KMS-11 (cell line): ENCODE measurements at regions not wholly inside any gene's neighbourhood (a gene's known extent, or its start where the extent isn't known, plus 50 kb on each side); places are given as distances from the start of the nearest gene placed in this dataset.

ENCODE experiments used
- H2AFZ ChIP-seq: fragments of 200-600 bp; sonication (generic); 2 replicates; pipeline ENCODE4 v1.6.1; 2016; ENCODE audit warnings: antibody characterized with exemption, mixed run types, low read depth
- H3K27ac ChIP-seq: fragments of 200-600 bp; sonication (generic); 2 replicates; pipeline ENCODE4 v1.6.1; 2016; ENCODE audit warnings: mild to moderate bottlenecking, mixed run types
- H3K27me3 ChIP-seq: fragments of 200-600 bp; sonication (generic); 2 replicates; pipeline ENCODE4 v1.6.1; 2017; ENCODE audit warnings: mild to moderate bottlenecking, low read depth, mixed run types, moderate library complexity; ENCODE audit not compliant: insufficient read depth
- H3K36me3 ChIP-seq: fragments of 200-600 bp; sonication (generic); 2 replicates; pipeline ENCODE4 v1.6.1; 2017; ENCODE audit warnings: mild to moderate bottlenecking, mixed run types; ENCODE audit not compliant: insufficient read depth
- H3K4me1 ChIP-seq: fragments of 200-600 bp; sonication (generic); 2 replicates; pipeline ENCODE4 v1.6.1; 2016; ENCODE audit warnings: mild to moderate bottlenecking, low read depth, mixed run types; ENCODE audit not compliant: poor library complexity, severe bottlenecking
- H3K4me2 ChIP-seq: fragments of 200-600 bp; sonication (generic); 2 replicates; pipeline ENCODE4 v1.7.0; 2016; ENCODE audit warnings: mild to moderate bottlenecking, mixed run types
- H3K4me3 ChIP-seq: fragments of 200-600 bp; sonication (generic); IDR thresholded peaks from 2 replicates; pipeline ENCODE4 v1.6.1; 2017; ENCODE audit warnings: low read depth, low read length, mixed read lengths; ENCODE audit not compliant: insufficient read depth
- H3K79me2 ChIP-seq: fragments of 200-600 bp; sonication (generic); 2 replicates; pipeline ENCODE4 v1.6.1; 2016; ENCODE audit warnings: low read depth, mixed run types; ENCODE audit not compliant: insufficient read depth
- H3K9ac ChIP-seq: fragments of 200-600 bp; sonication (generic); 2 replicates; pipeline ENCODE4 v1.6.1; 2016; ENCODE audit warnings: mild to moderate bottlenecking, mixed run types
- H4K20me1 ChIP-seq: fragments of 200-600 bp; sonication (generic); 2 replicates; pipeline ENCODE4 v1.6.1; 2016; ENCODE audit warnings: mild to moderate bottlenecking, mixed run types; ENCODE audit not compliant: insufficient read depth
- TF ChIP-seq, protein P1 (sequence below): fragments of 200-600 bp; sonication (generic); conservative IDR thresholded peaks from 2 replicates; pipeline ENCODE4 v1.6.1; 2017; ENCODE audit warnings: low read depth, mild to moderate bottlenecking, antibody characterized with exemption, low read length, moderate library complexity, mixed read lengths

DNA sequence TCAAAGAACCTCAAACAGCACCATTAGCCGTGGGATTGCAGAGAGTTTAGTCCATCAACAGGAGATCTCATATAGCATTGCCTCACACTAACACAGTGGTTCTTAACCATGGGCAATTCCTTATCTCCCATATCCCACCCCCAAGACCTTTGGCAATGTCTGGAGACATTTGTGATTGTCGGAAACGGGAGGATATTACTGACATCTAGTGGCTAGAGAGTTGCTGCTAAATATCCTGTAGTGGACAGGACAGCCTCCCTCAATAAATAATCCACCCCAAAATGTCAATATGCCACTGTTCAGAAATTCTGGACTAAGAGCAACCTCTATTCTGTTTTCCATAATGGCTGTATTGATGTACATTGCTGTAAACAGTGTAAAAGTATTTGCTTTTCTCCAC lies 210.1 kb upstream of the CCN2 start:
- no peak overlapping the region for H3K4me3 ChIP-seq

DNA sequence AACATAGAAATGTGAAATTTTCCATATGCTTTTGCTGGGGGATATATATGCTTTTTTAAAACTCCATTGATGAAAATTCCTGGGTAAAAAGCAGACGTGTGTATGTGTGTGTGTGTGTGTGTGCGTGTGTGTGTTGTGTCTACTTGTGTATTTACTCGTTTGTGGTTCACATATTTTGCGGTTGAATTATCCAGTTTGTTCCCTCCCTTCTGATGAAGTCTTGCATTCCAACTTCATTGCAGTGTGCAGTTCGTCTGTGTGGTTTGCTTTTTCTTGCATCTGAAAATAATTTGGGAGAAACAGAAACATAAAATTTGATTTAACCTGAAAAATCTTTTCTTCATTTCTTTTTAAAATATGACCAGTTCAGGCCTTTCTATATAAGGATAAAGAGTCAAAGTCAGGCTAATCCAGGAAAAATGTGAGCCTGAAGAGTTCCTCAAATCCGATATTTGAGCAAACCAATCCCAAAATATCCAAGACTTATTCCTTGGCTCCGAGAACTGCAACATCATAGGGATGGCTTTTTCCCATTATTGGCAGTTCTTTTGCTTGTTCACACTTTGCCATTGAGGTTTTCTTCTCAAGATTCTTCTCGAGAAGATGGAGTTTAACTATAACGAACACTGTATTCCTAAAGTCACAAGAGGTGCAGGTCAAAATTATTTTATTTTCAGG lies 202.2 kb upstream of the CCN2 start:
- Histone ChIP-seq H3K4me3 (no peak overlapping the region), H3K9ac (no peak overlapping the region), H3K79me2 (no peaks in the 10 kb centered on the region), H3K27ac (no peak overlapping the region), H4K20me1 (no peaks in the 10 kb centered on the region), H2AFZ (no peak overlapping the region), H3K27me3 (no peaks in the 10 kb centered on the region), H3K4me2 (no peak overlapping the region), H3K4me1 (no peaks in the 10 kb centered on the region), H3K36me3 (no peaks in the 10 kb centered on the region)
- TF ChIP-seq, protein P1, sequence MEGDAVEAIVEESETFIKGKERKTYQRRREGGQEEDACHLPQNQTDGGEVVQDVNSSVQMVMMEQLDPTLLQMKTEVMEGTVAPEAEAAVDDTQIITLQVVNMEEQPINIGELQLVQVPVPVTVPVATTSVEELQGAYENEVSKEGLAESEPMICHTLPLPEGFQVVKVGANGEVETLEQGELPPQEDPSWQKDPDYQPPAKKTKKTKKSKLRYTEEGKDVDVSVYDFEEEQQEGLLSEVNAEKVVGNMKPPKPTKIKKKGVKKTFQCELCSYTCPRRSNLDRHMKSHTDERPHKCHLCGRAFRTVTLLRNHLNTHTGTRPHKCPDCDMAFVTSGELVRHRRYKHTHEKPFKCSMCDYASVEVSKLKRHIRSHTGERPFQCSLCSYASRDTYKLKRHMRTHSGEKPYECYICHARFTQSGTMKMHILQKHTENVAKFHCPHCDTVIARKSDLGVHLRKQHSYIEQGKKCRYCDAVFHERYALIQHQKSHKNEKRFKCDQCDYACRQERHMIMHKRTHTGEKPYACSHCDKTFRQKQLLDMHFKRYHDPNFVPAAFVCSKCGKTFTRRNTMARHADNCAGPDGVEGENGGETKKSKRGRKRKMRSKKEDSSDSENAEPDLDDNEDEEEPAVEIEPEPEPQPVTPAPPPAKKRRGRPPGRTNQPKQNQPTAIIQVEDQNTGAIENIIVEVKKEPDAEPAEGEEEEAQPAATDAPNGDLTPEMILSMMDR: no peak

More for the DNA sequence above, 210.1 kb upstream of the CCN2 start:
- Histone ChIP-seq H3K36me3 (no peaks in the 10 kb centered on the region), H3K4me2 (no peak overlapping the region), H3K27ac (no peak overlapping the region), H3K27me3 (no peaks in the 10 kb centered on the region), H3K4me1 (no peaks in the 10 kb centered on the region), H2AFZ (no peak overlapping the region), H4K20me1 (no peaks in the 10 kb centered on the region), H3K9ac (no peak overlapping the region), H3K79me2 (no peaks in the 10 kb centered on the region)
- TF ChIP-seq, protein P1: no peak

DNA sequence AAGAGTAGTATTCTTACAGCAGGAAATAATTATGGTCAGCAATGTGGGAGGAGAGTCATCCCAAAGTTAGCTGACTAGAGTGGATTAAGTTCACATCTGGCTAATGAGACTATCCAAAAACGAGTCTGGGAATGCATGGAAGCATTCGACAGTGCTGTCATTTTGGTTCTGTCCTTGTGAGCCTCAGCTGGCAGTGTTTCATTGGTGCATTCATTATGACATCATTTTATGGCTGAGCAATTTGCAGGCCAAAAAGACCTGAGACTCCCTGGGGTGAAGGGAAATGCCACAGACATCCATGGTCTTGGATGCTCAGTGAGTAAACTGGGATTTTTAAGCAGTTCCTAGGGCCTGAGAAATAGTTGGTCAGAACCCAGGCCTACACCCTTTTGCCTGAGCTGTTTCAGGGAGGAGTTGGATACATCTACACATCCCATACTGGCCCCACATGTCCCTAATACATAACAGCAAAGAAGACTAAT lies 196.4 kb upstream of the CCN2 start:
- H3K4me3 ChIP-seq: no peak overlapping the region
- no peak overlapping the region for H3K9ac ChIP-seq
- H4K20me1 ChIP-seq: no peaks in the 10 kb centered on the region
- TF ChIP-seq, protein P1: no peak
- no peaks in the 10 kb centered on the region for H3K79me2 ChIP-seq
- no peaks in the 10 kb centered on the region for H3K4me1 ChIP-seq
- H3K27me3 ChIP-seq: no peaks in the 10 kb centered on the region
- no peak overlapping the region for H3K27ac ChIP-seq
- no peak overlapping the region for H3K4me2 ChIP-seq
- H2AFZ ChIP-seq: no peak overlapping the region
- no peaks in the 10 kb centered on the region for H3K36me3 ChIP-seq

- Histone ChIP-seq H3K36me3 (no peaks in the 10 kb centered on the region), H3K4me1 (no peaks in the 10 kb centered on the region), H3K4me2 (no peak overlapping the region), H3K4me3 (no peak overlapping the region), H3K27me3 (no peaks in the 10 kb centered on the region), H3K27ac (no peak overlapping the region), H3K9ac (no peak overlapping the region), H2AFZ (no peak overlapping the region), H3K79me2 (no peaks in the 10 kb centered on the region), H4K20me1 (no peaks in the 10 kb centered on the region)
- TF ChIP-seq, protein P1: no peak
These were observed 193.3 kb upstream of the CCN2 start for GRCh38 chr6:132144456-132144855.
